ENCODE measurements at regions not wholly inside any gene's neighbourhood (a gene's known extent, or its start where the extent isn't known, plus 50 kb on each side); places are given as distances from the start of the nearest gene placed in this dataset.

DNA sequence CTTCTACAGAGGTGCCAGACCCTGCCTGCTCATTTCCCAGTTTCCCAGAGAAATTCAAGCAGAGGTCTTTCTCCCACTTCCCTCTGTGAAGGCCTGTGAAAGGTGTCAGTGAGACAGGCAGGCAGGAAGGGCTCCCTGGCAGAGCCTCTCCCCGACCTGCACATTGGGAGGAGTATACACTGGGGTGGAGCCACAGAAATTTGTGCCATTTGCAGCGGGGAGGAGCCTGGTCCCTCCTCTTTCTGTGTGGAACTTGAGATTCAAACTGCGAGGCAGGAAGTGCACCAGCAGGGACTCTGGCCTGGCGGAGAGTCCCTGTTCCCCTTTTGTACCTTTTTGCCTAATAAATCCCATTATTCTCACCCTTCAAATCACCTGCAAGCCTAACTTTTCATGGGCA is 54.6 kb upstream of the OPN4 start:
- no peak overlapping the region for H3K4me3 ChIP-seq (ENCODE audit: low read length)
- TF ChIP-seq, protein P1, sequence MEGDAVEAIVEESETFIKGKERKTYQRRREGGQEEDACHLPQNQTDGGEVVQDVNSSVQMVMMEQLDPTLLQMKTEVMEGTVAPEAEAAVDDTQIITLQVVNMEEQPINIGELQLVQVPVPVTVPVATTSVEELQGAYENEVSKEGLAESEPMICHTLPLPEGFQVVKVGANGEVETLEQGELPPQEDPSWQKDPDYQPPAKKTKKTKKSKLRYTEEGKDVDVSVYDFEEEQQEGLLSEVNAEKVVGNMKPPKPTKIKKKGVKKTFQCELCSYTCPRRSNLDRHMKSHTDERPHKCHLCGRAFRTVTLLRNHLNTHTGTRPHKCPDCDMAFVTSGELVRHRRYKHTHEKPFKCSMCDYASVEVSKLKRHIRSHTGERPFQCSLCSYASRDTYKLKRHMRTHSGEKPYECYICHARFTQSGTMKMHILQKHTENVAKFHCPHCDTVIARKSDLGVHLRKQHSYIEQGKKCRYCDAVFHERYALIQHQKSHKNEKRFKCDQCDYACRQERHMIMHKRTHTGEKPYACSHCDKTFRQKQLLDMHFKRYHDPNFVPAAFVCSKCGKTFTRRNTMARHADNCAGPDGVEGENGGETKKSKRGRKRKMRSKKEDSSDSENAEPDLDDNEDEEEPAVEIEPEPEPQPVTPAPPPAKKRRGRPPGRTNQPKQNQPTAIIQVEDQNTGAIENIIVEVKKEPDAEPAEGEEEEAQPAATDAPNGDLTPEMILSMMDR (conservative IDR thresholded peaks at IDR 0.05; ENCODE audit: low read depth, low read length) = no peak
- no peak for DNase-seq (ENCODE audit: low read depth)

DNA sequence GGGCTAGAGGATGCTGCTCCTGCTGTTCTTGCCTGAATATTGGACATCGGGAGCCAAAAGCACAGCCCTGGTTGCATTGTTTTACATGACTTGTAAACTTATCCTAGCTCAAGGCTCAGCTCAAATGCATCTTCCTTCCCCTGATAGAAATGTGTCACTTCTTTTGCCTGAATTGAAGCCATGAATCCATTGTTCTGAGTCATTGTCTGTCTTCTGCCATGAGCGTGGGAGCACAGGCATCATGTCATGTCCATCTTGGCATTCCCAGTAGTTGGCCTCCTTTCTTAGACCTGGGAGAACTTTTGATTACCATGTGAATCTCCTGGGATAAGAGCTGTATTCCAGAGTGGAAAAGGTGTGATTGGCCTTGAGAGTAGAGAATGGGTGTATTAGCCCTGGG is 54.1 kb upstream of the OPN4 start:
- TF ChIP-seq, protein P1 (conservative IDR thresholded peaks at IDR 0.05; ENCODE audit: low read depth, low read length) = no peak
- DNase-seq (ENCODE audit: low read depth) = no peak
- H3K4me3 ChIP-seq (ENCODE audit: low read length) = no peak overlapping the region

- TF ChIP-seq, protein P1 (conservative IDR thresholded peaks at IDR 0.05; ENCODE audit: low read depth, low read length) = no peak
- no peak for DNase-seq (ENCODE audit: low read depth)
These were observed 52.3 kb upstream of the OPN4 start for GRCh38 chr10:86601956-86602602.

DNA sequence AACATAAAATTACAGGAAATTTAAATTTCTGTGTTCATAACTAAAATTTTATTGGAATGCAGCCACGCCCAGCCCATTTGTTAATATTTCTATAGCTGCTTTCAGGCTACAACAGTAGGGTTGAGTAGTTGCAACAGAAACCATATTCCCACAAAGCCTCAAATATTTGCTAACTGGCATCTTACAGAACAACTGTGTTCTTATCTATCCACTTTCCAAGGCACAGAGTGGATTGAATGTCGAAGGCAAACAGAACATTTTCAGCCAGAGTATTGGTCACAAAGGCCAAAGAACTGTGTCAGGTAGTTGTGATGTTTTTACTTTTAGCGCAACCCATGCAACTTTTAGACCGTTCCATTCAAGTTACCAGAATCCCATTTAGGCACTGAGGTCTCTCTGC is 51.1 kb upstream of the OPN4 start:
- H3K4me3 ChIP-seq (ENCODE audit: low read length) = no peak overlapping the region
- TF ChIP-seq, protein P1 (conservative IDR thresholded peaks at IDR 0.05; ENCODE audit: low read depth, low read length) = no peak
- DNase-seq (ENCODE audit: low read depth) = no peak

More at GRCh38 chr10:86601956-86602602, 52.3 kb upstream of the OPN4 start:
- H3K4me3 ChIP-seq (ENCODE audit: low read length) = no peak overlapping the region
